Activated naive CD8-positive, alpha-beta T cell treated with anti-CD3 and anti-CD28 coated beads, Interleukin-2, amount 50 U/mL, for 16 hours (primary cell): ENCODE measurements at regions not wholly inside any gene's neighbourhood (a gene's known extent, or its start where the extent isn't known, plus 50 kb on each side); places are given as distances from the start of the nearest gene placed in this dataset.

Source experiments
- DNase-seq: peaks from one replicate; pipeline ENCODE4 v3.0.0-alpha.2; 2020; ENCODE audit warnings: low read depth, low spot score

- no peak for DNase-seq
These were observed 67.3 kb upstream of the GRAMD2B start for GRCh38 chr5:126355940-126356339.

- no peak for DNase-seq
These were observed 65.4 kb upstream of the GRAMD2B start for GRCh38 chr5:126357585-126358342.

GRCh38 chr5:126358525-126358924 lies 64.7 kb upstream of the GRAMD2B start:
- DNase-seq: no peak

GRCh38 chr5:126359884-126360283 lies 63.3 kb upstream of the GRAMD2B start:
- no peak for DNase-seq

- no peak for DNase-seq
These were observed 62.7 kb upstream of the GRAMD2B start for GRCh38 chr5:126360467-126360866.

GRCh38 chr5:126363658-126364057 lies 59.6 kb upstream of the GRAMD2B start:
- DNase-seq: no peak

GRCh38 chr5:126364206-126364902 lies 58.9 kb upstream of the GRAMD2B start:
- no peak for DNase-seq

GRCh38 chr5:126365446-126366198 lies 57.6 kb upstream of the GRAMD2B start:
- DNase-seq: no peak

GRCh38 chr5:126366199-126366560 lies 57.0 kb upstream of the GRAMD2B start:
- no peak for DNase-seq

- DNase-seq: no peak
These were observed 54.9 kb upstream of the GRAMD2B start for GRCh38 chr5:126368239-126368812.

- DNase-seq: no peak
These were observed 54.1 kb upstream of the GRAMD2B start for GRCh38 chr5:126369083-126369482.

- DNase-seq: no peak
These were observed 53.0 kb upstream of the GRAMD2B start for GRCh38 chr5:126369995-126370731.

GRCh38 chr5:126370796-126371718 lies 52.2 kb upstream of the GRAMD2B start:
- DNase-seq: no peak

GRCh38 chr5:126373375-126374108 lies 49.7 kb upstream of the GRAMD2B start:
- DNase-seq: no peak
